Hepatocyte (in vitro differentiated cells): ENCODE measurements at regions not wholly inside any gene's neighbourhood (a gene's known extent, or its start where the extent isn't known, plus 50 kb on each side); places are given as distances from the start of the nearest gene placed in this dataset.

Source experiments
- CTCF ChIP-seq: fragments of 200-600 bp; sonication (generic); IDR thresholded peaks from 2 replicates; pipeline ENCODE4 v1.5.1; 2016; ENCODE audit warnings: antibody characterized with exemption, mild to moderate bottlenecking; ENCODE audit not compliant: poor library complexity
- EZH2phosphoT487 ChIP-seq: fragments of 200-600 bp; sonication (generic); IDR thresholded peaks from one replicate; pipeline ENCODE4 v1.6.1; 2018; ENCODE audit warnings: antibody characterized with exemption, mild to moderate bottlenecking, low read depth, moderate library complexity; ENCODE audit not compliant: unreplicated experiment, severe bottlenecking

DNA sequence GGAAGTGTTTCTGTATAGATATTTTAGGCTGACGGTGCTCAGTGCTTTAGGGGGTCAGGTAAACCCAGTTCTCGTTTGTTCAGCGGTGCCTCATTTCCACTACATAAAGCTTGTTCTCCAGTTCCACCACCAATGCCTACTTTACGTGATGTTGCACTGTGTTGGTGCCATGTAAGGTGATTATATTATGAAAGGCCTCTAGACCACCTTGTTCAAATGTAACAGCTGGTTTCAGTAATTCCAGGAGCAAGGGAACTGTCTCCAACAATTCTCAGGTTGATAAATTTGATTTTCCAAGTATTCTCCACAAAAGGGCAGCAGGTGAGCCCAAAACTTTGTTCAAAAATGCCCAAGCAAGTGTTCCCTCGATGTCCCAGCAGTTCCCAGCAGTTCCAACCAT lies 83.7 kb upstream of the SEPTIN5 start:
- no peak for TF ChIP-seq CTCF
- TF ChIP-seq EZH2phosphoT487, result no peak
